GM23338 (cell line): ENCODE measurements at regions not wholly inside any gene's neighbourhood (a gene's known extent, or its start where the extent isn't known, plus 50 kb on each side); places are given as distances from the start of the nearest gene placed in this dataset.

Experiments
- ATAC-seq: fragments of 200-7000 bp; cut with Tn5 transposase; 3 replicates; pipeline ENCODE4 v1.9.1; 2020
- DNase-seq: peaks from one replicate; pipeline ENCODE4 v3.0.0-alpha.2; 2015; ENCODE audit warnings: low spot score
- H2AFZ ChIP-seq: fragments of 200-600 bp; sonication (generic); 2 replicates; pipeline ENCODE4 v1.8.0; 2016; ENCODE audit warnings: antibody characterized with exemption, mild to moderate bottlenecking, moderate library complexity
- H3F3A ChIP-seq: fragments of 200-600 bp; sonication (generic); replicated peaks from 2 replicates; pipeline ENCODE4 v1.8.0; 2017; ENCODE audit warnings: antibody characterized with exemption, mixed run types, low read depth
- H3K27ac ChIP-seq: fragments of 200-600 bp; sonication (generic); 2 replicates; pipeline ENCODE4 v1.6.1; 2016; ENCODE audit warnings: low read depth
- H3K27me3 ChIP-seq: fragments of 200-600 bp; sonication (generic); 2 replicates; pipeline ENCODE4 v1.8.0; 2016; ENCODE audit warnings: mild to moderate bottlenecking, mixed run types, moderate library complexity; ENCODE audit not compliant: insufficient read depth
- H3K36me3 ChIP-seq: fragments of 200-600 bp; sonication (generic); 2 replicates; pipeline ENCODE4 v1.8.0; 2016; ENCODE audit warnings: mild to moderate bottlenecking; ENCODE audit not compliant: insufficient read depth
- H3K4me1 ChIP-seq: fragments of 200-600 bp; sonication (generic); 2 replicates; pipeline ENCODE4 v1.8.0; 2016; ENCODE audit warnings: mild to moderate bottlenecking, moderate library complexity; ENCODE audit not compliant: insufficient read depth
- H3K4me2 ChIP-seq: fragments of 200-600 bp; sonication (generic); 2 replicates; pipeline ENCODE4 v1.7.1; 2017; ENCODE audit warnings: mixed run types
- H3K4me3 ChIP-seq: fragments of 200-600 bp; sonication (generic); 2 replicates; pipeline ENCODE4 v1.6.1; 2016; ENCODE audit warnings: mixed run types
- H3K79me2 ChIP-seq: fragments of 200-600 bp; sonication (generic); replicated peaks from 2 replicates; pipeline ENCODE4 v1.8.0; 2017; ENCODE audit warnings: mild to moderate bottlenecking; ENCODE audit not compliant: insufficient read depth
- H3K9me2 ChIP-seq: fragments of 200-600 bp; sonication (generic); 2 replicates; pipeline ENCODE4 v1.8.0; 2017; ENCODE audit not compliant: insufficient read depth
- H4K20me1 ChIP-seq: fragments of 200-600 bp; sonication (generic); replicated peaks from 2 replicates; pipeline ENCODE4 v1.8.0; 2017; ENCODE audit warnings: mild to moderate bottlenecking; ENCODE audit not compliant: insufficient read depth
- H3K27ac Mint-ChIP-seq: 2 replicates; pipeline ENCODE4 v1.8.0; 2020; ENCODE audit warnings: inconsistent platforms, mild to moderate bottlenecking, moderate library complexity, mixed read lengths
- H3K27me3 Mint-ChIP-seq: 3 replicates; pipeline ENCODE4 v1.8.0; 2022; ENCODE audit warnings: low read depth, mild to moderate bottlenecking, moderate library complexity, mixed read lengths, inconsistent platforms; ENCODE audit not compliant: insufficient read depth, poor library complexity
- H3K36me3 Mint-ChIP-seq: 3 replicates; pipeline ENCODE4 v1.8.0; 2021; ENCODE audit warnings: low read depth, mild to moderate bottlenecking, inconsistent platforms, moderate library complexity, mixed read lengths
- H3K4me1 Mint-ChIP-seq: 3 replicates; pipeline ENCODE4 v1.8.0; 2020; ENCODE audit warnings: mild to moderate bottlenecking, inconsistent platforms, mixed read lengths
- H3K4me3 Mint-ChIP-seq: 3 replicates; pipeline ENCODE4 v1.8.0; 2021; ENCODE audit warnings: moderate library complexity, mild to moderate bottlenecking, inconsistent platforms, mixed read lengths
- H3K9me3 Mint-ChIP-seq: 3 replicates; pipeline ENCODE4 v1.8.0; 2020; ENCODE audit warnings: moderate library complexity, mild to moderate bottlenecking, inconsistent platforms, mixed read lengths
- CREB1 ChIP-seq: fragments of 250-450 bp; sonication (Bioruptor Pico); IDR thresholded peaks from 2 replicates; pipeline ENCODE4 v1.5.0; 2020; ENCODE audit warnings: low read depth, mild to moderate bottlenecking, moderate library complexity
- EZH2 ChIP-seq: fragments of 200-600 bp; sonication (generic); IDR thresholded peaks from one replicate; pipeline ENCODE4 v1.8.0; 2017; ENCODE audit warnings: antibody characterized with exemption, mild to moderate bottlenecking, low read depth; ENCODE audit not compliant: unreplicated experiment
- EZH2phosphoT487 ChIP-seq: fragments of 200-600 bp; sonication (generic); IDR thresholded peaks from one replicate; pipeline ENCODE4 v1.8.1; 2018; ENCODE audit warnings: antibody characterized with exemption; ENCODE audit not compliant: unreplicated experiment
- JUNB ChIP-seq: IDR thresholded peaks from one replicate; pipeline ENCODE4 v1.6.1; 2016; ENCODE audit warnings: antibody characterized with exemption; ENCODE audit not compliant: unreplicated experiment
- NANOG ChIP-seq: IDR thresholded peaks from 2 replicates; pipeline ENCODE4 v1.6.1; 2016; ENCODE audit warnings: antibody characterized with exemption, borderline replicate concordance
- POLR2AphosphoS5 ChIP-seq: IDR thresholded peaks from 2 replicates; pipeline ENCODE4 v1.6.1; 2016; ENCODE audit warnings: antibody characterized with exemption, low read depth
- STAT1 ChIP-seq: IDR thresholded peaks from one replicate; pipeline ENCODE4 v1.6.1; 2016; ENCODE audit warnings: antibody characterized with exemption; ENCODE audit not compliant: unreplicated experiment
- ZNF114 ChIP-seq: fragments of 250-450 bp; sonication (Bioruptor Pico); IDR thresholded peaks from 2 replicates; pipeline ENCODE4 v1.5.0; 2020; ENCODE audit warnings: mild to moderate bottlenecking, moderate library complexity
- ZNF331 ChIP-seq: fragments of 250-450 bp; sonication (Bioruptor Pico); IDR thresholded peaks from 2 replicates; pipeline ENCODE4 v1.5.0; 2020; ENCODE audit warnings: low read depth, mild to moderate bottlenecking, moderate library complexity
- TF ChIP-seq, protein P1 (sequence below): fragments of 250-450 bp; sonication (Bioruptor Pico); IDR thresholded peaks from 2 replicates; pipeline ENCODE4 v1.5.0; 2020; ENCODE audit warnings: mild to moderate bottlenecking, moderate library complexity
- TF ChIP-seq, protein P2 (sequence below): IDR thresholded peaks from 2 replicates; pipeline ENCODE4 v1.6.1; 2016; ENCODE audit warnings: antibody characterized with exemption
- TF ChIP-seq, protein P3 (sequence below), 2 experiments: fragments of 200-600 bp in 1 of 2; sonication (generic) in 1 of 2; conservative IDR thresholded peaks; 2 replicates each; pipeline versions ENCODE4 v1.5.1 to v1.6.1; 2016 to 2017; ENCODE audit warnings: antibody characterized with exemption in 2 of 2, low read depth in 2 of 2, mild to moderate bottlenecking in 2 of 2, moderate library complexity in 1 of 2
- TF ChIP-seq, protein P4 (sequence below): IDR thresholded peaks from one replicate; pipeline ENCODE4 v1.6.1; 2018; ENCODE audit warnings: antibody characterized with exemption; ENCODE audit not compliant: unreplicated experiment

DNA sequence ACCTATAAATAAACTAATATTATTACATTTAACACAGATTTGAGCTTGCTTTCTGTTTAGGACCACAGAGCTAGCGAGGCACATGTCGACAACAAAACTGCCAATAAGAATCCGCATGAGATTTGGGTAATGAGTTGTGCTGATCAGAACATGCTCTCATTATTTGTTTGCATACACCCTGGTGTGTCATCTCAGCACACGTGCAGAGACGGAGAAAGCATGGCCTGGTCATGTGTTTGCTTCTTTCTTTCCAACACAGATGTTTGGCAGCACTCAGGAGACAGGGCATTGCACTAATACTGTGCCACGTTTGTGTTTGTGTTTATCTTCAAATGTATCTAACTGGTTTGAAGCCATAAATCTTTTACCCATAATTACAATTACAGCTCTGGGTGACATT lies 364.8 kb downstream of the ARAP2 start:
- peaks cover 22% of the 10 kb centered on the region for H3K9me2 ChIP-seq
- no peaks in the 10 kb centered on the region for H3K4me1 Mint-ChIP-seq
- H3K27me3 ChIP-seq, result no peaks in the 10 kb centered on the region
- no peaks in the 10 kb centered on the region for H3K36me3 Mint-ChIP-seq
- no peaks in the 10 kb centered on the region for H3K27me3 Mint-ChIP-seq
- H3K4me2 ChIP-seq, result no peak overlapping the region
- ATAC-seq (no peak), DNase-seq (no peak)
- H3K9me3 Mint-ChIP-seq, result no peaks in the 10 kb centered on the region
- H3F3A ChIP-seq, result no peaks in the 10 kb centered on the region
- no peaks in the 10 kb centered on the region for H4K20me1 ChIP-seq
- H3K4me1 ChIP-seq, result no peaks in the 10 kb centered on the region
- no peak overlapping the region for H3K27ac ChIP-seq
- no peak overlapping the region for H3K4me3 ChIP-seq
- TF ChIP-seq ZNF114 (CRISPR knock-in tag) (no peak), JUNB (no peak), STAT1 (no peak), ZNF331 (no peak), NANOG (no peak), POLR2AphosphoS5 (no peak), EZH2phosphoT487 (no peak), CREB1 (CRISPR knock-in tag) (no peak), EZH2 (no peak)
- TF ChIP-seq, protein P1, sequence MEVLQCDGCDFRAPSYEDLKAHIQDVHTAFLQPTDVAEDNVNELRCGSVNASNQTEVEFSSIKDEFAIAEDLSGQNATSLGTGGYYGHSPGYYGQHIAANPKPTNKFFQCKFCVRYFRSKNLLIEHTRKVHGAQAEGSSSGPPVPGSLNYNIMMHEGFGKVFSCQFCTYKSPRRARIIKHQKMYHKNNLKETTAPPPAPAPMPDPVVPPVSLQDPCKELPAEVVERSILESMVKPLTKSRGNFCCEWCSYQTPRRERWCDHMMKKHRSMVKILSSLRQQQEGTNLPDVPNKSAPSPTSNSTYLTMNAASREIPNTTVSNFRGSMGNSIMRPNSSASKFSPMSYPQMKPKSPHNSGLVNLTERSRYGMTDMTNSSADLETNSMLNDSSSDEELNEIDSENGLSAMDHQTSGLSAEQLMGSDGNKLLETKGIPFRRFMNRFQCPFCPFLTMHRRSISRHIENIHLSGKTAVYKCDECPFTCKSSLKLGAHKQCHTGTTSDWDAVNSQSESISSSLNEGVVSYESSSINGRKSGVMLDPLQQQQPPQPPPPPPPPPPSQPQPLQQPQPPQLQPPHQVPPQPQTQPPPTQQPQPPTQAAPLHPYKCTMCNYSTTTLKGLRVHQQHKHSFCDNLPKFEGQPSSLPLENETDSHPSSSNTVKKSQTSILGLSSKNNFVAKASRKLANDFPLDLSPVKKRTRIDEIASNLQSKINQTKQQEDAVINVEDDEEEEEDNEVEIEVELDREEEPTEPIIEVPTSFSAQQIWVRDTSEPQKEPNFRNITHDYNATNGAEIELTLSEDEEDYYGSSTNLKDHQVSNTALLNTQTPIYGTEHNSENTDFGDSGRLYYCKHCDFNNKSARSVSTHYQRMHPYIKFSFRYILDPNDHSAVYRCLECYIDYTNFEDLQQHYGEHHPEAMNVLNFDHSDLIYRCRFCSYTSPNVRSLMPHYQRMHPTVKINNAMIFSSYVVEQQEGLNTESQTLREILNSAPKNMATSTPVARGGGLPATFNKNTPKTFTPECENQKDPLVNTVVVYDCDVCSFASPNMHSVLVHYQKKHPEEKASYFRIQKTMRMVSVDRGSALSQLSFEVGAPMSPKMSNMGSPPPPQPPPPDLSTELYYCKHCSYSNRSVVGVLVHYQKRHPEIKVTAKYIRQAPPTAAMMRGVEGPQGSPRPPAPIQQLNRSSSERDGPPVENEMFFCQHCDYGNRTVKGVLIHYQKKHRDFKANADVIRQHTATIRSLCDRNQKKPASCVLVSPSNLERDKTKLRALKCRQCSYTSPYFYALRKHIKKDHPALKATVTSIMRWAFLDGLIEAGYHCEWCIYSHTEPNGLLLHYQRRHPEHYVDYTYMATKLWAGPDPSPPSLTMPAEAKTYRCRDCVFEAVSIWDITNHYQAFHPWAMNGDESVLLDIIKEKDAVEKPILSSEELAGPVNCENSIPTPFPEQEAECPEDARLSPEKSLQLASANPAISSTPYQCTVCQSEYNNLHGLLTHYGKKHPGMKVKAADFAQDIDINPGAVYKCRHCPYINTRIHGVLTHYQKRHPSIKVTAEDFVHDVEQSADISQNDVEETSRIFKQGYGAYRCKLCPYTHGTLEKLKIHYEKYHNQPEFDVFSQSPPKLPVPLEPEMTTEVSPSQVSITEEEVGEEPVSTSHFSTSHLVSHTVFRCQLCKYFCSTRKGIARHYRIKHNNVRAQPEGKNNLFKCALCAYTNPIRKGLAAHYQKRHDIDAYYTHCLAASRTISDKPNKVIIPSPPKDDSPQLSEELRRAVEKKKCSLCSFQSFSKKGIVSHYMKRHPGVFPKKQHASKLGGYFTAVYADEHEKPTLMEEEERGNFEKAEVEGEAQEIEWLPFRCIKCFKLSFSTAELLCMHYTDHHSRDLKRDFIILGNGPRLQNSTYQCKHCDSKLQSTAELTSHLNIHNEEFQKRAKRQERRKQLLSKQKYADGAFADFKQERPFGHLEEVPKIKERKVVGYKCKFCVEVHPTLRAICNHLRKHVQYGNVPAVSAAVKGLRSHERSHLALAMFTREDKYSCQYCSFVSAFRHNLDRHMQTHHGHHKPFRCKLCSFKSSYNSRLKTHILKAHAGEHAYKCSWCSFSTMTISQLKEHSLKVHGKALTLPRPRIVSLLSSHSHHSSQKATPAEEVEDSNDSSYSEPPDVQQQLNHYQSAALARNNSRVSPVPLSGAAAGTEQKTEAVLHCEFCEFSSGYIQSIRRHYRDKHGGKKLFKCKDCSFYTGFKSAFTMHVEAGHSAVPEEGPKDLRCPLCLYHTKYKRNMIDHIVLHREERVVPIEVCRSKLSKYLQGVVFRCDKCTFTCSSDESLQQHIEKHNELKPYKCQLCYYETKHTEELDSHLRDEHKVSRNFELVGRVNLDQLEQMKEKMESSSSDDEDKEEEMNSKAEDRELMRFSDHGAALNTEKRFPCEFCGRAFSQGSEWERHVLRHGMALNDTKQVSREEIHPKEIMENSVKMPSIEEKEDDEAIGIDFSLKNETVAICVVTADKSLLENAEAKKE (CRISPR knock-in tag), result no peak
- TF ChIP-seq, protein P2, sequence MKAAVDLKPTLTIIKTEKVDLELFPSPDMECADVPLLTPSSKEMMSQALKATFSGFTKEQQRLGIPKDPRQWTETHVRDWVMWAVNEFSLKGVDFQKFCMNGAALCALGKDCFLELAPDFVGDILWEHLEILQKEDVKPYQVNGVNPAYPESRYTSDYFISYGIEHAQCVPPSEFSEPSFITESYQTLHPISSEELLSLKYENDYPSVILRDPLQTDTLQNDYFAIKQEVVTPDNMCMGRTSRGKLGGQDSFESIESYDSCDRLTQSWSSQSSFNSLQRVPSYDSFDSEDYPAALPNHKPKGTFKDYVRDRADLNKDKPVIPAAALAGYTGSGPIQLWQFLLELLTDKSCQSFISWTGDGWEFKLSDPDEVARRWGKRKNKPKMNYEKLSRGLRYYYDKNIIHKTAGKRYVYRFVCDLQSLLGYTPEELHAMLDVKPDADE, result no peak
- TF ChIP-seq, protein P3, sequence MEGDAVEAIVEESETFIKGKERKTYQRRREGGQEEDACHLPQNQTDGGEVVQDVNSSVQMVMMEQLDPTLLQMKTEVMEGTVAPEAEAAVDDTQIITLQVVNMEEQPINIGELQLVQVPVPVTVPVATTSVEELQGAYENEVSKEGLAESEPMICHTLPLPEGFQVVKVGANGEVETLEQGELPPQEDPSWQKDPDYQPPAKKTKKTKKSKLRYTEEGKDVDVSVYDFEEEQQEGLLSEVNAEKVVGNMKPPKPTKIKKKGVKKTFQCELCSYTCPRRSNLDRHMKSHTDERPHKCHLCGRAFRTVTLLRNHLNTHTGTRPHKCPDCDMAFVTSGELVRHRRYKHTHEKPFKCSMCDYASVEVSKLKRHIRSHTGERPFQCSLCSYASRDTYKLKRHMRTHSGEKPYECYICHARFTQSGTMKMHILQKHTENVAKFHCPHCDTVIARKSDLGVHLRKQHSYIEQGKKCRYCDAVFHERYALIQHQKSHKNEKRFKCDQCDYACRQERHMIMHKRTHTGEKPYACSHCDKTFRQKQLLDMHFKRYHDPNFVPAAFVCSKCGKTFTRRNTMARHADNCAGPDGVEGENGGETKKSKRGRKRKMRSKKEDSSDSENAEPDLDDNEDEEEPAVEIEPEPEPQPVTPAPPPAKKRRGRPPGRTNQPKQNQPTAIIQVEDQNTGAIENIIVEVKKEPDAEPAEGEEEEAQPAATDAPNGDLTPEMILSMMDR (conservative IDR thresholded peaks at IDR 0.05; ENCODE audit: low read depth in 2 of 2), result no peak
- TF ChIP-seq, protein P4, sequence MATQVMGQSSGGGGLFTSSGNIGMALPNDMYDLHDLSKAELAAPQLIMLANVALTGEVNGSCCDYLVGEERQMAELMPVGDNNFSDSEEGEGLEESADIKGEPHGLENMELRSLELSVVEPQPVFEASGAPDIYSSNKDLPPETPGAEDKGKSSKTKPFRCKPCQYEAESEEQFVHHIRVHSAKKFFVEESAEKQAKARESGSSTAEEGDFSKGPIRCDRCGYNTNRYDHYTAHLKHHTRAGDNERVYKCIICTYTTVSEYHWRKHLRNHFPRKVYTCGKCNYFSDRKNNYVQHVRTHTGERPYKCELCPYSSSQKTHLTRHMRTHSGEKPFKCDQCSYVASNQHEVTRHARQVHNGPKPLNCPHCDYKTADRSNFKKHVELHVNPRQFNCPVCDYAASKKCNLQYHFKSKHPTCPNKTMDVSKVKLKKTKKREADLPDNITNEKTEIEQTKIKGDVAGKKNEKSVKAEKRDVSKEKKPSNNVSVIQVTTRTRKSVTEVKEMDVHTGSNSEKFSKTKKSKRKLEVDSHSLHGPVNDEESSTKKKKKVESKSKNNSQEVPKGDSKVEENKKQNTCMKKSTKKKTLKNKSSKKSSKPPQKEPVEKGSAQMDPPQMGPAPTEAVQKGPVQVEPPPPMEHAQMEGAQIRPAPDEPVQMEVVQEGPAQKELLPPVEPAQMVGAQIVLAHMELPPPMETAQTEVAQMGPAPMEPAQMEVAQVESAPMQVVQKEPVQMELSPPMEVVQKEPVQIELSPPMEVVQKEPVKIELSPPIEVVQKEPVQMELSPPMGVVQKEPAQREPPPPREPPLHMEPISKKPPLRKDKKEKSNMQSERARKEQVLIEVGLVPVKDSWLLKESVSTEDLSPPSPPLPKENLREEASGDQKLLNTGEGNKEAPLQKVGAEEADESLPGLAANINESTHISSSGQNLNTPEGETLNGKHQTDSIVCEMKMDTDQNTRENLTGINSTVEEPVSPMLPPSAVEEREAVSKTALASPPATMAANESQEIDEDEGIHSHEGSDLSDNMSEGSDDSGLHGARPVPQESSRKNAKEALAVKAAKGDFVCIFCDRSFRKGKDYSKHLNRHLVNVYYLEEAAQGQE, result no peak
- no peak overlapping the region for H3K4me3 Mint-ChIP-seq
- no peak overlapping the region for H3K27ac Mint-ChIP-seq
- H2AFZ ChIP-seq, result no peak overlapping the region
- no peaks in the 10 kb centered on the region for H3K36me3 ChIP-seq
- H3K79me2 ChIP-seq, result no peaks in the 10 kb centered on the region
